ENCODE measurements at regions not wholly inside any gene's neighbourhood (a gene's known extent, or its start where the extent isn't known, plus 50 kb on each side); places are given as distances from the start of the nearest gene placed in this dataset.

- Mint-ChIP-seq H3K27ac (no peak overlapping the region), H3K36me3 (ENCODE audit: low read depth) (no peaks in the 10 kb centered on the region), H3K27me3 (ENCODE audit: low read depth, poor library complexity) (peaks cover 9% of the 10 kb centered on the region), H3K9me3 (no peaks in the 10 kb centered on the region), H3K4me3 (no peak overlapping the region), H3K4me1 (no peaks in the 10 kb centered on the region)
- no peak for TF ChIP-seq CTCF (IDR thresholded peaks at IDR 0.05)
- no peak for DNase-seq
These were observed 457.6 kb downstream of the CMPK2 start for GRCh38 chr2:6408057-6408456.

GRCh38 chr2:6410313-6410712 lies 455.4 kb downstream of the CMPK2 start:
- H3K4me1 Mint-ChIP-seq = peaks cover 2% of the 10 kb centered on the region
- peaks cover 10% of the 10 kb centered on the region for H3K27me3 Mint-ChIP-seq (ENCODE audit: low read depth, poor library complexity)
- H3K27ac Mint-ChIP-seq = no peak overlapping the region

GRCh38 chr2:6412533-6413091 lies 453.1 kb downstream of the CMPK2 start:
- no peak for DNase-seq
- H3K36me3 Mint-ChIP-seq (ENCODE audit: low read depth) = no peaks in the 10 kb centered on the region
- no peaks in the 10 kb centered on the region for H3K9me3 Mint-ChIP-seq
- H3K4me3 Mint-ChIP-seq = no peak overlapping the region
- H3K27me3 Mint-ChIP-seq (ENCODE audit: low read depth, poor library complexity) = peaks cover 13% of the 10 kb centered on the region
- H3K4me1 Mint-ChIP-seq = peaks cover 6% of the 10 kb centered on the region
- H3K27ac Mint-ChIP-seq = peak overlapping the region; percentile 12
- no peak for TF ChIP-seq CTCF (IDR thresholded peaks at IDR 0.05)

More at GRCh38 chr2:6410313-6410712, 455.4 kb downstream of the CMPK2 start:
- TF ChIP-seq CTCF (IDR thresholded peaks at IDR 0.05) = no peak
- H3K4me3 Mint-ChIP-seq = no peak overlapping the region
- no peaks in the 10 kb centered on the region for H3K36me3 Mint-ChIP-seq (ENCODE audit: low read depth)
- H3K9me3 Mint-ChIP-seq = no peaks in the 10 kb centered on the region
- no peak for DNase-seq

- no peaks in the 10 kb centered on the region for H3K36me3 Mint-ChIP-seq (ENCODE audit: low read depth)
- DNase-seq = no peak
- H3K9me3 Mint-ChIP-seq = no peaks in the 10 kb centered on the region
- H3K4me1 Mint-ChIP-seq = peaks cover 16% of the 10 kb centered on the region
- H3K27ac Mint-ChIP-seq = no peak overlapping the region
- no peak for TF ChIP-seq CTCF (IDR thresholded peaks at IDR 0.05)
- no peak overlapping the region for H3K4me3 Mint-ChIP-seq
- peaks cover 8% of the 10 kb centered on the region for H3K27me3 Mint-ChIP-seq (ENCODE audit: low read depth, poor library complexity)
These were observed 448.7 kb downstream of the CMPK2 start for GRCh38 chr2:6417050-6417449.

GRCh38 chr2:6418291-6418690 lies 447.4 kb downstream of the CMPK2 start:
- no peaks in the 10 kb centered on the region for H3K36me3 Mint-ChIP-seq (ENCODE audit: low read depth)
- H3K27ac Mint-ChIP-seq = peak overlapping the region; percentile 95
- H3K27me3 Mint-ChIP-seq (ENCODE audit: low read depth, poor library complexity) = peaks cover 8% of the 10 kb centered on the region
- no peaks in the 10 kb centered on the region for H3K9me3 Mint-ChIP-seq
- DNase-seq = no peak
- TF ChIP-seq CTCF (IDR thresholded peaks at IDR 0.05) = no peak
- H3K4me3 Mint-ChIP-seq = no peak overlapping the region
- H3K4me1 Mint-ChIP-seq = peaks cover 16% of the 10 kb centered on the region

- H3K9me3 Mint-ChIP-seq = peaks cover under 1% of the 10 kb centered on the region
- DNase-seq = no peak
- H3K36me3 Mint-ChIP-seq (ENCODE audit: low read depth) = peaks cover under 1% of the 10 kb centered on the region
- no peak overlapping the region for H3K4me3 Mint-ChIP-seq
- H3K27me3 Mint-ChIP-seq (ENCODE audit: low read depth, poor library complexity) = peaks cover 4% of the 10 kb centered on the region
- H3K4me1 Mint-ChIP-seq = peaks cover 20% of the 10 kb centered on the region
- no peak overlapping the region for H3K27ac Mint-ChIP-seq
- TF ChIP-seq CTCF (IDR thresholded peaks at IDR 0.05) = no peak
These were observed 444.5 kb downstream of the CMPK2 start for GRCh38 chr2:6421138-6421730.
